Stimulated activated CD4-positive, alpha-beta T cell treated with anti-CD3 and anti-CD28 coated beads, Interleukin-12 subunit alpha, Interleukin-12 subunit beta, amount 100 ng/mL, for 24 hours (primary cell): ENCODE measurements at regions not wholly inside any gene's neighbourhood (a gene's known extent, or its start where the extent isn't known, plus 50 kb on each side); places are given as distances from the start of the nearest gene placed in this dataset.
A peak's percentile ranks its signal among the peaks of the same experiment; 100 is the strongest.

Experiments used
- DNase-seq, 2 experiments: peaks; one replicate each; pipeline ENCODE4 v3.0.0-alpha.2; 2020; ENCODE audit warnings: low read depth in 2 of 2

GRCh38 chr21:41045534-41046268 is 122.3 kb upstream of the BACE2 start:
- DNase-seq: no peak

GRCh38 chr21:41048145-41048544 is 119.8 kb upstream of the BACE2 start:
- DNase-seq: no peak

GRCh38 chr21:41048623-41049022 is 119.3 kb upstream of the BACE2 start:
- no peak for DNase-seq

GRCh38 chr21:41052820-41053555 is 115.0 kb upstream of the BACE2 start:
- DNase-seq: no peak

GRCh38 chr21:41054018-41054578 is 113.9 kb upstream of the BACE2 start:
- DNase-seq: no peak

- no peak for DNase-seq
Observed at GRCh38 chr21:41055266-41055665, 112.7 kb upstream of the BACE2 start.

GRCh38 chr21:41059871-41060270 is 108.1 kb upstream of the BACE2 start:
- DNase-seq: no peak

GRCh38 chr21:41061701-41062100 is 106.3 kb upstream of the BACE2 start:
- DNase-seq: no peak

- no peak for DNase-seq
Observed at GRCh38 chr21:41064334-41064791, 103.6 kb upstream of the BACE2 start.

GRCh38 chr21:41064951-41065350 is 103.0 kb upstream of the BACE2 start:
- no peak for DNase-seq

GRCh38 chr21:41065539-41065938 is 102.4 kb upstream of the BACE2 start:
- DNase-seq: no peak

- no peak for DNase-seq
Observed at GRCh38 chr21:41066086-41066938, 101.6 kb upstream of the BACE2 start.

- no peak for DNase-seq
Observed at GRCh38 chr21:41067709-41068108, 100.3 kb upstream of the BACE2 start.

GRCh38 chr21:41068496-41068895 is 99.5 kb upstream of the BACE2 start:
- DNase-seq: no peak

- DNase-seq: peak; percentile 48 to 70
Observed at GRCh38 chr21:41068967-41069642, 98.9 kb upstream of the BACE2 start.

GRCh38 chr21:41070284-41070683 is 97.7 kb upstream of the BACE2 start:
- DNase-seq: no peak

GRCh38 chr21:41071258-41072171 is 96.4 kb upstream of the BACE2 start:
- no peak for DNase-seq

GRCh38 chr21:41073558-41073957 is 94.4 kb upstream of the BACE2 start:
- DNase-seq: no peak

GRCh38 chr21:41074396-41075184 is 93.4 kb upstream of the BACE2 start:
- DNase-seq: no peak
